ENCODE measurements at regions not wholly inside any gene's neighbourhood (a gene's known extent, or its start where the extent isn't known, plus 50 kb on each side); places are given as distances from the start of the nearest gene placed in this dataset.

DNA sequence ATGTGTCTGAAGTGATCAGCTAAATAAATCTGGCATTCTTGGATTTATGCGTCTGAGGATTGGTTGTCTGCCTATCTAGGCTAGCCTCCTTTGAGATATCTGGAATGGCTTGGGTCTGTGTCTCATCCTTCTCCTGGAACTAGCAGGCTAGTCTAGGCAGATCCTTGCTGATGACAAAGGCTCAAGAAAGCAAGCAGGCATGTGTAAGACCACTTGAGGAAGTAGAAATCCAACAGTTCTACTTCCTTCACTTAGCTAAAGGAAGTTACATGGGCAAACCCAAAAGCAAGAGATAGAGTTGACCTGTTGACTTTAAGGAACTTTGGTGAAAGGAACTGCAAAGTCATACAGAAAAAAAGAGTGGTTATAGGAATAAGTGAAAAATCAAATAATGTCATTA is 672.6 kb downstream of the MAFB start:
- TF ChIP-seq, protein P1, sequence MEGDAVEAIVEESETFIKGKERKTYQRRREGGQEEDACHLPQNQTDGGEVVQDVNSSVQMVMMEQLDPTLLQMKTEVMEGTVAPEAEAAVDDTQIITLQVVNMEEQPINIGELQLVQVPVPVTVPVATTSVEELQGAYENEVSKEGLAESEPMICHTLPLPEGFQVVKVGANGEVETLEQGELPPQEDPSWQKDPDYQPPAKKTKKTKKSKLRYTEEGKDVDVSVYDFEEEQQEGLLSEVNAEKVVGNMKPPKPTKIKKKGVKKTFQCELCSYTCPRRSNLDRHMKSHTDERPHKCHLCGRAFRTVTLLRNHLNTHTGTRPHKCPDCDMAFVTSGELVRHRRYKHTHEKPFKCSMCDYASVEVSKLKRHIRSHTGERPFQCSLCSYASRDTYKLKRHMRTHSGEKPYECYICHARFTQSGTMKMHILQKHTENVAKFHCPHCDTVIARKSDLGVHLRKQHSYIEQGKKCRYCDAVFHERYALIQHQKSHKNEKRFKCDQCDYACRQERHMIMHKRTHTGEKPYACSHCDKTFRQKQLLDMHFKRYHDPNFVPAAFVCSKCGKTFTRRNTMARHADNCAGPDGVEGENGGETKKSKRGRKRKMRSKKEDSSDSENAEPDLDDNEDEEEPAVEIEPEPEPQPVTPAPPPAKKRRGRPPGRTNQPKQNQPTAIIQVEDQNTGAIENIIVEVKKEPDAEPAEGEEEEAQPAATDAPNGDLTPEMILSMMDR (conservative IDR thresholded peaks at IDR 0.05), result no peak
- no peak for TF ChIP-seq EZH2 (IDR thresholded peaks at IDR 0.05; ENCODE audit: low read depth)
